ENCODE measurements at regions not wholly inside any gene's neighbourhood (a gene's known extent, or its start where the extent isn't known, plus 50 kb on each side); places are given as distances from the start of the nearest gene placed in this dataset.

DNA sequence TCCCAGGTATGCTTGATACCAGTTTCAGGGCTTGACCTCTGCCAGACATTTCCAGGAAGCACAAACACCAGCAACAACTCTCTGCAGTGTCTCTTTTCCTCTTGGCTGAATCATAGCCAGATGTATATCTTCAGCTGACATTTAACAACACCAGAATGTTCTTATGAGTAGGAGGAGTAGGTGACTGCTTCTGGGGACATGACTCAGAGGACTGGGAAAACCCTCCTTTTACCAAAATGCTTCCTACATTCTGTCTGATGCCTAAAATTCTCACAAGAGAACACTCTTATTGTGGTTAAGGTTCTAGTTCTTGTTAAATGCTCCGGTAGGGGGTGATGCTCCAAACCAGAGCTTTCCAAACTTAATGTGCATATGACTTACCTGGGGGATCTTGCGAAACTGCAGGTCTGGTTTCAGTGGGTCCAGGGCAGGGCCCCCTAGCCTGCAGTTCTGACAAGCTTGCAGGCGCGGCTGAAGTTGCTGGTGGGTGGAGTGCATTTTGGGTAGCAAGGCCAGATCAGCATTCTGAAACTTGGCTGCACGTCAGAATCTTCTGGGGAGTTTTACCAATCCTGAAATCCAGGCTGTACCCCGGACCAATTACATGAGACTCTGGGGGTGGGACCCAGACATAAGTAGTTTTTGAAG, 329.3 kb upstream of the RPS6KA3 start:
- Mint-ChIP-seq H3K4me3 (no peak overlapping the region), H3K4me1 (ENCODE audit: low read depth) (no peaks in the 10 kb centered on the region), H3K36me3 (ENCODE audit: low read depth) (no peaks in the 10 kb centered on the region), H3K27me3 (no peaks in the 10 kb centered on the region), H3K27ac (no peak overlapping the region), H3K9me3 (no peaks in the 10 kb centered on the region)
- intact Hi-C loops (cut with micrococcal nuclease): no loop called here

- intact Hi-C loops (cut with micrococcal nuclease): no loop called here
- H3K27me3 Mint-ChIP-seq: no peaks in the 10 kb centered on the region
- no peak overlapping the region for H3K27ac Mint-ChIP-seq
- H3K9me3 Mint-ChIP-seq: no peaks in the 10 kb centered on the region
- no peaks in the 10 kb centered on the region for H3K36me3 Mint-ChIP-seq (ENCODE audit: low read depth)
- no peak overlapping the region for H3K4me3 Mint-ChIP-seq
- no peaks in the 10 kb centered on the region for H3K4me1 Mint-ChIP-seq (ENCODE audit: low read depth)
These were observed 328.3 kb upstream of the RPS6KA3 start for GRCh38 chrX:20594985-20595384.

DNA sequence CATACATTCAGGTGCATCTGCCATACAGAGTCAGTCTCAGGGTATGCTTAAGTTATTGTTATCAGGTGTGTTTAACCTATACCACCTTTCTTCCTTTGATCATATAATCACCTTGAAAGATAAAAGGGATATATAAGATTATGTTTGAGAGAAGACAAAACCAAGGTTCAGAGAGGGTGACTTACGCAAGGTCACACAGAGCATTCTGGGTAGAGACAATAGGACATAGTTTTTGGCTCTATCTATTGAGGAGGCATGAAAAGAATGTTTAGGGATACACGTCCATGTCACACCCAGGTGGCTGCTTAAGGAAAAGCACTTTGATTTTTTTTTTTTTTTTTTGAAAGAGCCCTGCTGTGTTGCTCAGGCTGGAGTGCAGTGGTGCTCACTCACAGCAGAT, 327.1 kb upstream of the RPS6KA3 start:
- H3K4me3 Mint-ChIP-seq: no peak overlapping the region
- no peaks in the 10 kb centered on the region for H3K27me3 Mint-ChIP-seq
- H3K36me3 Mint-ChIP-seq (ENCODE audit: low read depth): no peaks in the 10 kb centered on the region
- no peaks in the 10 kb centered on the region for H3K4me1 Mint-ChIP-seq (ENCODE audit: low read depth)
- intact Hi-C loops (cut with micrococcal nuclease): no loop called here
- no peaks in the 10 kb centered on the region for H3K9me3 Mint-ChIP-seq
- H3K27ac Mint-ChIP-seq: no peak overlapping the region

GRCh38 chrX:20593402-20593801, 326.7 kb upstream of the RPS6KA3 start:
- H3K27ac Mint-ChIP-seq: no peak overlapping the region
- H3K36me3 Mint-ChIP-seq (ENCODE audit: low read depth): no peaks in the 10 kb centered on the region
- H3K27me3 Mint-ChIP-seq: no peaks in the 10 kb centered on the region
- intact Hi-C loops (cut with micrococcal nuclease): no loop called here
- H3K9me3 Mint-ChIP-seq: no peaks in the 10 kb centered on the region
- no peaks in the 10 kb centered on the region for H3K4me1 Mint-ChIP-seq (ENCODE audit: low read depth)
- no peak overlapping the region for H3K4me3 Mint-ChIP-seq

- Mint-ChIP-seq H3K4me3 (no peak overlapping the region), H3K4me1 (ENCODE audit: low read depth) (no peaks in the 10 kb centered on the region)
- intact Hi-C loops (cut with micrococcal nuclease): no loop called here
These were observed 324.5 kb upstream of the RPS6KA3 start for GRCh38 chrX:20591246-20591645.

DNA sequence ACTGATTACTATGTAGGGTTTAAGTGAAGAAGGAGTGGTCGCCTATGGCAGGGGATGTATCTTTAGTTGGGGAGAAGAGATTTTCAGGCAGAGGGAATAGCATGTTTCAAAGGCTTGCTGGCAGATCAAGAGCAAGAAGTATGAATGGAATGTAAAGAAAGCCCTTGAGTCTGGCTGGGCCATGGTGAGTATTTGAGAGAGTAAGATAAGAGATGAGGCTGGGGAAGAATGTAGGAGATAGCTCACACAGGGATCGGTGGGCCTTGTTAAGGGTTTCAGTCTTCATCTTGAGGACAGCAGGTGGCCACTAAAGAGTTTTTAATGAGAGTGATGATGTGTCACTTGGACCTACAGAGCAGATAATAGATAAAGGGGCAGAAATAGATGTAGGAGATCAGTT, 319.1 kb upstream of the RPS6KA3 start:
- Mint-ChIP-seq H3K9me3 (no peaks in the 10 kb centered on the region), H3K4me3 (no peak overlapping the region), H3K36me3 (ENCODE audit: low read depth) (no peaks in the 10 kb centered on the region), H3K27ac (no peak overlapping the region), H3K27me3 (no peaks in the 10 kb centered on the region), H3K4me1 (ENCODE audit: low read depth) (no peaks in the 10 kb centered on the region)
- intact Hi-C loops (cut with micrococcal nuclease): no loop called here

More at GRCh38 chrX:20591246-20591645, 324.5 kb upstream of the RPS6KA3 start:
- no peaks in the 10 kb centered on the region for H3K9me3 Mint-ChIP-seq
- H3K27me3 Mint-ChIP-seq: no peaks in the 10 kb centered on the region
- H3K27ac Mint-ChIP-seq: no peak overlapping the region
- H3K36me3 Mint-ChIP-seq (ENCODE audit: low read depth): no peaks in the 10 kb centered on the region

- Mint-ChIP-seq H3K4me1 (ENCODE audit: low read depth) (no peaks in the 10 kb centered on the region), H3K36me3 (ENCODE audit: low read depth) (no peaks in the 10 kb centered on the region), H3K27me3 (no peaks in the 10 kb centered on the region), H3K4me3 (no peak overlapping the region), H3K27ac (no peak overlapping the region), H3K9me3 (no peaks in the 10 kb centered on the region)
- intact Hi-C loops (cut with micrococcal nuclease): no loop called here
These were observed 304.9 kb upstream of the RPS6KA3 start for GRCh38 chrX:20571611-20572010.

GRCh38 chrX:20567108-20567507, 300.4 kb upstream of the RPS6KA3 start:
- no peaks in the 10 kb centered on the region for H3K4me1 Mint-ChIP-seq (ENCODE audit: low read depth)
- no peaks in the 10 kb centered on the region for H3K27me3 Mint-ChIP-seq
- no peaks in the 10 kb centered on the region for H3K9me3 Mint-ChIP-seq
- intact Hi-C loops (cut with micrococcal nuclease): no loop called here
- H3K27ac Mint-ChIP-seq: no peak overlapping the region
- H3K36me3 Mint-ChIP-seq (ENCODE audit: low read depth): no peaks in the 10 kb centered on the region
- H3K4me3 Mint-ChIP-seq: no peak overlapping the region

GRCh38 chrX:20547611-20548051, 280.9 kb upstream of the RPS6KA3 start:
- no peak overlapping the region for H3K27ac Mint-ChIP-seq
- H3K4me1 Mint-ChIP-seq (ENCODE audit: low read depth): no peaks in the 10 kb centered on the region
- H3K9me3 Mint-ChIP-seq: peaks cover 7% of the 10 kb centered on the region

GRCh38 chrX:20545538-20545937, 278.8 kb upstream of the RPS6KA3 start:
- H3K27ac Mint-ChIP-seq: no peak overlapping the region
- H3K27me3 Mint-ChIP-seq: no peaks in the 10 kb centered on the region
- no peak overlapping the region for H3K4me3 Mint-ChIP-seq
- H3K4me1 Mint-ChIP-seq (ENCODE audit: low read depth): no peaks in the 10 kb centered on the region
- peaks cover 24% of the 10 kb centered on the region for H3K9me3 Mint-ChIP-seq
- no peaks in the 10 kb centered on the region for H3K36me3 Mint-ChIP-seq (ENCODE audit: low read depth)
- intact Hi-C loops (cut with micrococcal nuclease): no loop called here

More at GRCh38 chrX:20547611-20548051, 280.9 kb upstream of the RPS6KA3 start:
- H3K4me3 Mint-ChIP-seq: no peak overlapping the region
- H3K36me3 Mint-ChIP-seq (ENCODE audit: low read depth): no peaks in the 10 kb centered on the region
- H3K27me3 Mint-ChIP-seq: no peaks in the 10 kb centered on the region
- intact Hi-C loops (cut with micrococcal nuclease): no loop called here

DNA sequence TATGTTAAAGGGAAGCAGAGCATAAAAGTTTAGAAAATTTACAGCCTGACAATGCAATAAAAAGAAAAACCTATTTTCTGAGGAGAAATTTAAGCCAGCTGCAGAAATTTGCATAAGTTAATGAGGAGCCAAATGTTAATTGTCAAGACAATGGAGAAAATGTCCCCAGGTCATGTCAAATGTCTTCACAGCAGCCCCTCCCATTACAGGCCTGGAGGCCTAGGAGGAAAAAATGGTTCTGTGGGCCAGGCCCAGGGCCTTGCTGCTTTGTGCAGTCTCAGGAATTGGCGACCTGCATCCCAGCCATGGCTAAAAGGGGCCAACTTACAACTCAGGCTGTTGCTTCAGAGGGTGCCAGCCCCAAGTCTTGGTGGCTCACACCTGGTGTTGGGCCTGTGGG, 275.4 kb upstream of the RPS6KA3 start:
- Mint-ChIP-seq H3K9me3 (peaks cover 24% of the 10 kb centered on the region), H3K36me3 (ENCODE audit: low read depth) (no peaks in the 10 kb centered on the region), H3K27me3 (no peaks in the 10 kb centered on the region), H3K4me1 (ENCODE audit: low read depth) (no peaks in the 10 kb centered on the region), H3K4me3 (no peak overlapping the region), H3K27ac (no peak overlapping the region)
- intact Hi-C loops (cut with micrococcal nuclease): no loop called here

GRCh38 chrX:20538974-20539373, 272.3 kb upstream of the RPS6KA3 start:
- Mint-ChIP-seq H3K4me1 (ENCODE audit: low read depth) (no peaks in the 10 kb centered on the region), H3K4me3 (no peak overlapping the region), H3K27ac (no peak overlapping the region), H3K36me3 (ENCODE audit: low read depth) (no peaks in the 10 kb centered on the region), H3K27me3 (peaks cover 7% of the 10 kb centered on the region), H3K9me3 (peaks cover 24% of the 10 kb centered on the region)
- intact Hi-C loops (cut with micrococcal nuclease): no loop called here

GRCh38 chrX:20531667-20532066, 265.0 kb upstream of the RPS6KA3 start:
- Mint-ChIP-seq H3K27ac (no peak overlapping the region), H3K9me3 (no peaks in the 10 kb centered on the region)

GRCh38 chrX:20530406-20530921, 263.8 kb upstream of the RPS6KA3 start:
- intact Hi-C loops (cut with micrococcal nuclease): loop anchor here (1.0 kb wide), 1 partner anchor 950 kb away; no protein-coding TSS in a partner anchor
- no peaks in the 10 kb centered on the region for H3K36me3 Mint-ChIP-seq (ENCODE audit: low read depth)
- no peak overlapping the region for H3K27ac Mint-ChIP-seq
- no peaks in the 10 kb centered on the region for H3K9me3 Mint-ChIP-seq
- no peak overlapping the region for H3K4me3 Mint-ChIP-seq
- H3K27me3 Mint-ChIP-seq: peaks cover 22% of the 10 kb centered on the region
- peaks cover 11% of the 10 kb centered on the region for H3K4me1 Mint-ChIP-seq (ENCODE audit: low read depth)

More at GRCh38 chrX:20531667-20532066, 265.0 kb upstream of the RPS6KA3 start:
- H3K36me3 Mint-ChIP-seq (ENCODE audit: low read depth): no peaks in the 10 kb centered on the region
- no peak overlapping the region for H3K4me3 Mint-ChIP-seq
- peaks cover 10% of the 10 kb centered on the region for H3K4me1 Mint-ChIP-seq (ENCODE audit: low read depth)
- intact Hi-C loops (cut with micrococcal nuclease): no loop called here
- peaks cover 22% of the 10 kb centered on the region for H3K27me3 Mint-ChIP-seq

DNA sequence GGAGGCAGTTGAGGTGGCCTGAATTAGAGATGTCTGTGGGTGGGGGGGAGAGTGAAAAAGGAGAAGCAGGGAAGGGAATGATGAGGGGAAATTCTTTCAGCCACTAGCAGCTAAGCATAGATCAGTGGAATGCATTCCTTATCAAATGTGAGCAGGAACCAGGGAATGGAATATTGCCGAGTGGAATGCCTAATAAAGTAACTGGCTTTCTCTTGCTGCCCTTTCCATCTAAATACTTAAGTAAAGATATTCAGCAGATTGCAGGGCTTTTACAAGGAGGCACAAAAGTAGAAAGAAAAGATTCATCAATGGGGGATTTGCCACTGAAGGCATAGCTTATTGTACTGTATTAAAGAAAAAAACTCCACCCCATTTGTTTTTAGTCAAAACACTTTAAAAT, 263.0 kb upstream of the RPS6KA3 start:
- Mint-ChIP-seq H3K4me1 (ENCODE audit: low read depth) (peaks cover 11% of the 10 kb centered on the region), H3K27me3 (peaks cover 22% of the 10 kb centered on the region), H3K9me3 (no peaks in the 10 kb centered on the region), H3K27ac (no peak overlapping the region), H3K36me3 (ENCODE audit: low read depth) (no peaks in the 10 kb centered on the region), H3K4me3 (no peak overlapping the region)
- intact Hi-C loops (cut with micrococcal nuclease): loop anchor here (1.0 kb wide), 1 partner anchor 951 kb away; no protein-coding TSS in a partner anchor

All from dendritic cell treated with granulocyte-macrophage colony-stimulating factor and Interleukin-4, amounts not matched to agents 40 ng/mL and 50 ng/mL, for 4 days (primary cell).